GM12878 (cell line): ENCODE measurements at regions not wholly inside any gene's neighbourhood (a gene's known extent, or its start where the extent isn't known, plus 50 kb on each side); places are given as distances from the start of the nearest gene placed in this dataset.

Experiments
- ATAC-seq: fragments of 200-7000 bp; cut with Tn5 transposase; 3 replicates; pipeline ENCODE4 v1.9.1; 2020; ENCODE audit warnings: mild to moderate bottlenecking, moderate library complexity
- BruUV-seq: library from RNA; stranded (reverse); fragments of 400-500 nt; replicated peaks from 2 replicates; lab custom pipeline; 2021; lab: Mats Ljungman, UMichigan
- CTCF ChIA-PET: fragments of 300-600 bp; sonication (Branson Sonifier 250); formaldehyde crosslinking; extraction: SDS; loops from one replicate; lab custom pipeline; 2021; ENCODE audit warnings: inconsistent platforms; lab: Yijun Ruan, JAX
- POLR2A ChIA-PET: fragments of 350-600 bp; formaldehyde crosslinking; extraction: SDS; loops from one replicate; lab custom pipeline; 2021; ENCODE audit warnings: inconsistent platforms; lab: Charles Lee
- RAD21 ChIA-PET: fragments of 300-600 bp; sonication (Branson Sonifier 250); formaldehyde crosslinking; loops from one replicate; lab custom pipeline; 2023; ENCODE audit warnings: antibody characterized with exemption; ENCODE audit not compliant: unreplicated experiment; lab: Charles Lee
- SMC1A ChIA-PET: fragments of 300-600 bp; sonication (Branson Sonifier 250); formaldehyde crosslinking; loops from one replicate; lab custom pipeline; 2023; ENCODE audit not compliant: unreplicated experiment, uncharacterized antibody; lab: Charles Lee
- DNase-seq: peaks from one replicate; pipeline ENCODE4 v3.0.0-alpha.2; 2011; ENCODE audit warnings: low read depth, low spot score
- FAIRE-seq: peaks from 3 replicates; lab custom pipeline; 2011; peaks lifted over from hg19 to GRCh38; lab: Jason Lieb, UNC
- H2AFZ ChIP-seq: 2 replicates; pipeline ENCODE4 v1.6.0; 2011; ENCODE audit warnings: low read depth, low read length, control low read depth; ENCODE audit not compliant: control insufficient read depth
- H3K27ac ChIP-seq: 2 replicates; pipeline ENCODE4 v1.5.1; 2011; ENCODE audit warnings: control low read depth; ENCODE audit not compliant: control insufficient read depth, insufficient read depth
- H3K27me3 ChIP-seq, 2 experiments: replicated peaks in 1 of 2; 2 replicates each; pipeline versions ENCODE4 v1.6.0 to v1.6.1; 2011; ENCODE audit warnings: low read length in 1 of 2; ENCODE audit not compliant: control insufficient read depth in 2 of 2, insufficient read depth in 2 of 2
- H3K36me3 ChIP-seq, 2 experiments: 2 replicates each; pipeline ENCODE4 v1.5.1; 2011; ENCODE audit warnings: low read length in 1 of 2; ENCODE audit not compliant: control insufficient read depth in 2 of 2, insufficient read depth in 2 of 2
- H3K4me1 ChIP-seq: 2 replicates; pipeline ENCODE4 v1.6.1; 2011; ENCODE audit warnings: mild to moderate bottlenecking, low read length, moderate library complexity, mixed read lengths; ENCODE audit not compliant: control insufficient read depth, insufficient read depth
- H3K4me2 ChIP-seq: 2 replicates; pipeline ENCODE4 v1.6.0; 2011; ENCODE audit warnings: control low read depth; ENCODE audit not compliant: control insufficient read depth, insufficient read depth
- H3K4me3 ChIP-seq: fragments of 200-600 bp; sonication (generic); 2 replicates; pipeline ENCODE4 v1.5.1; 2016
- H3K79me2 ChIP-seq: 2 replicates; pipeline ENCODE4 v1.6.0; 2011; ENCODE audit warnings: low read length; ENCODE audit not compliant: control insufficient read depth, insufficient read depth
- H3K9ac ChIP-seq: 2 replicates; pipeline ENCODE4 v1.8.0; 2011; ENCODE audit warnings: low read length, control low read depth, mixed read lengths; ENCODE audit not compliant: control insufficient read depth, insufficient read depth
- H3K9me3 ChIP-seq: replicated peaks from 3 replicates; pipeline ENCODE4 v1.5.1; 2011; ENCODE audit warnings: mild to moderate bottlenecking, low read length; ENCODE audit not compliant: control insufficient read depth, insufficient read depth
- H4K20me1 ChIP-seq: 2 replicates; pipeline ENCODE4 v1.6.0; 2011; ENCODE audit not compliant: control insufficient read depth, insufficient read depth
- IKZF2 ChIP-seq, 2 experiments: fragments of 450-650 bp; IDR thresholded peaks; 2 replicates each; pipeline ENCODE4 v1.6.1; 2017; ENCODE audit warnings: mild to moderate bottlenecking in 2 of 2, moderate library complexity in 2 of 2
- NRF1 ChIP-seq: conservative IDR thresholded peaks from 2 replicates; pipeline ENCODE4 v1.6.1; 2011; ENCODE audit warnings: mild to moderate bottlenecking, low read depth, low read length, improper control_type of control experiment
- REST ChIP-seq: IDR thresholded peaks from 2 replicates; pipeline ENCODE4 v1.6.1; 2012; ENCODE audit warnings: mild to moderate bottlenecking, low read depth, low read length
- RFX5 ChIP-seq: IDR thresholded peaks from 2 replicates; pipeline ENCODE4 v1.6.1; 2011; ENCODE audit warnings: low read depth, low read length, improper control_type of control experiment
- RUNX3 ChIP-seq: IDR thresholded peaks from 2 replicates; pipeline ENCODE4 v1.6.1; 2012; ENCODE audit warnings: low read length, inconsistent platforms
- SREBF1 ChIP-seq: IDR thresholded peaks from 2 replicates; pipeline ENCODE4 v1.6.1; 2012; ENCODE audit warnings: mild to moderate bottlenecking, low read length
- WGBS: methylation state at CpG from one replicate; pipeline ENCODE4 v1.1.6; 2016; ENCODE audit warnings: low lambda C conversion rate; ENCODE audit not compliant: insufficient replicate concordance, insufficient coverage; ENCODE audit errors: missing lambda C conversion rate; 5-methylcytosine and 5-hydroxymethylcytosine counted together
- in situ Hi-C: fragments of 300-500 bp; cut with MboI; formaldehyde crosslinking; loops from 9 replicates; pipeline ENCODE4 v1.14.3; 2018; ENCODE audit warnings: mixed read lengths
- intact Hi-C: fragments of 100-400 bp; cut with micrococcal nuclease; formaldehyde crosslinking; loops from one replicate; pipeline ENCODE4 v1.14.2; 2022; ENCODE audit not compliant: unreplicated experiment
- TF ChIP-seq, protein P1 (sequence below): fragments of 450-650 bp; IDR thresholded peaks from 2 replicates; pipeline ENCODE4 v1.6.1; 2017; ENCODE audit warnings: low read depth, mild to moderate bottlenecking, moderate library complexity

DNA sequence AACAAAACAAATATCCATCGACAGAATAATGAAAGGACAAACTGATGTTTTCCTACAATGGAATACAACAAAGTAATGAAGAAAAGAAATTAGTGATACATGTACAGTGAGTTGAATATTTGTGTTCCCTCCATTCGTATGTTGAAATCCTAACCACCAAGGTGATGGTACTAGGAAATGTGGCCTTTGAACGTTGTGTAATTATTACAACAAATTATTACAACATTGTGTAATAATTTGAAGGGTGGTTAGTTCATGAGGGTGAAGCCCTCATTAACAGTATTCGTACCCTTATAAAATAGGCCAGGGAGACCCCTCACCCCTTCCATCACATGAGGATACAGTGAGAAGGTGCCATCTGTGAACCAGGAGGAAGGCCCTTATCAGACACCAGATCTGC is 339.4 kb downstream of the BMP2 start:
- no peaks in the 10 kb centered on the region for H3K9me3 ChIP-seq
- no peak overlapping the region for H3K4me3 ChIP-seq
- 28% methylated on average over 4 of the region's 4 CpGs for WGBS
- no peak overlapping the region for H3K27ac ChIP-seq
- ChIA-PET RAD21 (interaction anchor here (0.5 kb wide), 1 partner anchor 51 kb away, joined by 4 read pairs; no protein-coding TSS in a partner anchor), POLR2A (no interaction called here), SMC1A (interaction anchor here (0.6 kb wide), 1 partner anchor 12 kb away, joined by 4 read pairs; no protein-coding TSS in a partner anchor), CTCF (no interaction called here)
- BruUV-seq = no TSS peak
- no peak for DNase-seq
- no peak overlapping the region for H3K9ac ChIP-seq
- no peaks in the 10 kb centered on the region for H4K20me1 ChIP-seq
- H2AFZ ChIP-seq = no peak overlapping the region
- TF ChIP-seq SREBF1 = no peak
- TF ChIP-seq IKZF2 (IDR thresholded peaks at IDR 0.05) = no peak
- no peak for TF ChIP-seq REST
- TF ChIP-seq RUNX3 = no peak
- TF ChIP-seq, protein P1, sequence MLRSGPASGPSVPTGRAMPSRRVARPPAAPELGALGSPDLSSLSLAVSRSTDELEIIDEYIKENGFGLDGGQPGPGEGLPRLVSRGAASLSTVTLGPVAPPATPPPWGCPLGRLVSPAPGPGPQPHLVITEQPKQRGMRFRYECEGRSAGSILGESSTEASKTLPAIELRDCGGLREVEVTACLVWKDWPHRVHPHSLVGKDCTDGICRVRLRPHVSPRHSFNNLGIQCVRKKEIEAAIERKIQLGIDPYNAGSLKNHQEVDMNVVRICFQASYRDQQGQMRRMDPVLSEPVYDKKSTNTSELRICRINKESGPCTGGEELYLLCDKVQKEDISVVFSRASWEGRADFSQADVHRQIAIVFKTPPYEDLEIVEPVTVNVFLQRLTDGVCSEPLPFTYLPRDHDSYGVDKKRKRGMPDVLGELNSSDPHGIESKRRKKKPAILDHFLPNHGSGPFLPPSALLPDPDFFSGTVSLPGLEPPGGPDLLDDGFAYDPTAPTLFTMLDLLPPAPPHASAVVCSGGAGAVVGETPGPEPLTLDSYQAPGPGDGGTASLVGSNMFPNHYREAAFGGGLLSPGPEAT = no peak
- no peak for TF ChIP-seq RFX5
- TF ChIP-seq NRF1 = no peak
- TF ChIP-seq, all 136 proteins: peak for 0
- intact Hi-C loops = no loop called here
- Histone ChIP-seq H3K79me2 (no peaks in the 10 kb centered on the region), H3K36me3 (no peaks in the 10 kb centered on the region), H3K4me2 (no peak overlapping the region), H3K27me3 (no peaks in the 10 kb centered on the region), H3K4me1 (no peaks in the 10 kb centered on the region)
- FAIRE-seq = no peak
- no peak for ATAC-seq
- in situ Hi-C loops = no loop called here
